Bronchial epithelial cell (primary cell): ENCODE measurements at regions not wholly inside any gene's neighbourhood (a gene's known extent, or its start where the extent isn't known, plus 50 kb on each side); places are given as distances from the start of the nearest gene placed in this dataset.
"Not testable (repeated sequence)": the region's sequence is repeated elsewhere in the genome, so short reads cannot be mapped to it uniquely, and the experiment has no call there.

Source experiments
- DNase-seq: peaks from one replicate; pipeline ENCODE4 v3.0.0-alpha.2; 2010; ENCODE audit warnings: low read depth
- FAIRE-seq: peaks from 2 replicates; lab custom pipeline; 2011; peaks lifted over from hg19 to GRCh38; lab: Jason Lieb, UNC
- H3K27me3 ChIP-seq: 2 replicates; pipeline ENCODE4 v1.5.1; 2011; ENCODE audit warnings: low read length; ENCODE audit not compliant: control insufficient read depth, insufficient read depth
- H3K36me3 ChIP-seq: 2 replicates; pipeline ENCODE4 v1.5.1; 2011; ENCODE audit warnings: low read length; ENCODE audit not compliant: control insufficient read depth, insufficient read depth
- H3K4me3 ChIP-seq: 2 replicates; pipeline ENCODE4 v1.5.1; 2011; ENCODE audit warnings: mild to moderate bottlenecking, low read depth, low read length, control low read depth
- CTCF ChIP-seq: IDR thresholded peaks from 2 replicates; pipeline ENCODE4 v1.5.1; 2011; ENCODE audit warnings: mild to moderate bottlenecking, moderate library complexity, low read length, control low read depth, inconsistent platforms; ENCODE audit not compliant: insufficient read depth, severe bottlenecking

GRCh38 chr14:58920230-58920629 lies 268.2 kb upstream of the DAAM1 start:
- no peak for TF ChIP-seq CTCF
- no peaks in the 10 kb centered on the region for H3K36me3 ChIP-seq
- H3K4me3 ChIP-seq: no peak overlapping the region
- DNase-seq: no peak
- H3K27me3 ChIP-seq: no peaks in the 10 kb centered on the region
- FAIRE-seq: no peak

GRCh38 chr14:58922201-58922940 lies 266.1 kb upstream of the DAAM1 start:
- H3K36me3 ChIP-seq, FAIRE-seq, H3K27me3 ChIP-seq, H3K4me3 ChIP-seq: not testable (repeated sequence)
- peak; percentile 59 for DNase-seq

- Histone ChIP-seq H3K4me3 (no peak overlapping the region), H3K27me3 (no peaks in the 10 kb centered on the region), H3K36me3 (no peaks in the 10 kb centered on the region)
- DNase-seq (no peak), FAIRE-seq (no peak)
- TF ChIP-seq CTCF: no peak
These were observed 264.6 kb upstream of the DAAM1 start for GRCh38 chr14:58923751-58924405.

- Histone ChIP-seq H3K4me3 (no peak overlapping the region), H3K27me3 (peaks cover 7% of the 10 kb centered on the region), H3K36me3 (no peaks in the 10 kb centered on the region)
- FAIRE-seq (no peak), DNase-seq (no peak)
- TF ChIP-seq CTCF: no peak
These were observed 246.8 kb upstream of the DAAM1 start for GRCh38 chr14:58941629-58942028.

GRCh38 chr14:58942516-58942915 lies 246.0 kb upstream of the DAAM1 start:
- peak; percentile 67 for DNase-seq
- peaks cover 7% of the 10 kb centered on the region for H3K27me3 ChIP-seq
- TF ChIP-seq CTCF: no peak
- H3K4me3 ChIP-seq: no peak overlapping the region
- no peaks in the 10 kb centered on the region for H3K36me3 ChIP-seq
- FAIRE-seq: no peak

GRCh38 chr14:58944343-58944967 lies 244.0 kb upstream of the DAAM1 start:
- Histone ChIP-seq H3K36me3 (no peaks in the 10 kb centered on the region), H3K27me3 (peaks cover 7% of the 10 kb centered on the region), H3K4me3 (no peak overlapping the region)
- TF ChIP-seq CTCF: no peak
- DNase-seq (no peak), FAIRE-seq (no peak)
